Muscle of back (tissue), 3 donors: ENCODE measurements at regions not wholly inside any gene's neighbourhood (a gene's known extent, or its start where the extent isn't known, plus 50 kb on each side); places are given as distances from the start of the nearest gene placed in this dataset.

Experiments used
- DNase-seq, 3 donors: peaks; one replicate each; pipeline versions ENCODE4 v3.0.0 to v3.0.0-alpha.2; 2013

DNA sequence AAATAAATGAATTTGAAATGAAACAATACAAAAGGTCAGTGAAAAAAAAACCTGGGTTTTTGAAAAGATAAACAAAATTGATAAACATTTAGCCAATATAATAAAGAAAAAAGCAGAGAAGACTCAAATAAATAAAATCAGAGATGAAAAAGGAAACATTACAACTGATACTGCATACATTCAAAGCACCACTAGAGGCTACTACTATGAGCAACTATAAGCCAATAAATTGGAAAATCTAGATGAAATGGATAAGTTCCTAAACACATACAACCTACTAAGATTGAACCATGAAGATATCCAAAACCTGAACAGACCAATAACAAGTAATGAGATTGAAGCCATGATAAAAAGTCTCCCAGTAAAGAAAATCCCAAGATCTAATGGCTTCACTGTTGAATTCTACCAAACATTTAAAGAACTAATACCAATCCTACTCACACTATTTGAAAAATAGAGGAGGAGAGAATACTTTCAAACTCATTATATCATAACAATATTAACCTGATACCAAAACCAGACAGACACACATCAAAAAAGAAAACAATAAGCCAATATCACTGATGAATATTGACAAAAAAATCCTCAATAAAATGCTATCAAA, 80.8 kb upstream of the CERS6 start:
- DNase-seq, result no peak

DNA sequence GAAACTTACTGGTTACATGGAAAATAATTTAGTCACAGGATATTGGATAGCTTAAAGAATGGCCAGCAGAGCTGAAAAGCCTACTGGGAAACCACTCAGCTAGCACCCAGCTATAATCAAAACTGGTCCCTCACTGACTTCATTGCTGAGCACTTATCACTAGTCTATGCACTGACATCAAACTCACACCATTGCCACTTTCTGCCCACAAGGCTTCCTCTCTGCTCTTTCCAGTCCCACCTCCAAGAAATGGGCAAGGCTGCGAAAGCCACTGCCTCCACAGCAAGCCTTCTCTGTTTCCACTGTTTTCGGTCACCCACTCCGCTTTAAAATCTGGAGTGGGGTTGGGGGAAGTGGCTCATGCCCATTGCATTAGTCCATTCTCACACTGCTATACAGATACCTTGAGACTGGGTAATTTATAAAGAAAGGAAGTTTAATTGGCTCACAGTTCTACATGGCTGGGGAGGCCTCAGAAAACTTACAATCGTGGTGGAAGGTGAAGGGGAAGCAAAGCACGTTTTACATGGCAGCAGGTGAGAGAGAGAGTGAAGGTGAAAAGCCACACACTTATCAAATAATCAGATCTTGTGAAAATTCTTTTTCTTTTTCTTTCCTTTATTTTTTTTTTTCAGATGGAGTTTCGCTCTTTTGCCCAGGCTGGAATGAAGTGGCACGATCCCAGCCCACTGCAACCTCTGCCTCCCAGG, 77.0 kb upstream of the CERS6 start:
- DNase-seq, result no peak

DNA sequence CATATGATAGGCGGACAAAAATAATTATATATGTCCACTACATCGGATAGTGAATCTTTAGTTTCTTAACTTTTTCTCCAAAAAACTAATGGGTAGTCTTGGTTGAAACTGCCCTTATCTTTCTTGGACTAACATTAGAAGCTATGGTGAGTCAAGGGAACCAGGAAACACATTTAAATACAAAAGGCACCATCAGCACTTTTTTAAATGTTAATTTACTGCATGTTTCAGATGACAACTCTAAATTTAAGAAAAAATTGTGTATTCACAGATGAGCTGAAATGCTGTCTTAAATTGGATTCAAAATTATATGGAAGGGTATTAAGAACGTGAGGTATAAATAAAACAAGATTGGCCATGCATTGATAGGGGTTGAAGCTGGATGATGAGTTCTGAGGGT, 75.6 kb upstream of the CERS6 start:
- no peak for DNase-seq

DNA sequence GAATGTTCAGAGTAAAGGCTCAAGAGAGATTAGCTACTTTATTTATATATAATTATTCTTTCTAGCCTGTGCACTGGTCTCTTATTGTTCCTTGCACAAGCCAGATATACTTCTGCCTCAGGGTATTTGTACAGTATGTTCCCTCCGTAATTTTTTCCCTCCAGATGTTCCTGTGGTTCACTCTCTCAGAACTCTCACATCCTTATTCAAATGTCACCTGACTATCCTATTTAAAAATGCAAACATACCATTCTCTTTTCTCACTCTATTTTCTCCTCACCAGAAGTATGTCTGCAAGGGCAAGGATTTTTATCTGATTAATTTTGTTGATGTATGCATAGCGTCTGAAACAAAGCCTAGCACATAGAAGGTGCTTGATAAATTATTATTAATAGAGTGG, 64.0 kb upstream of the CERS6 start:
- no peak for DNase-seq

DNA sequence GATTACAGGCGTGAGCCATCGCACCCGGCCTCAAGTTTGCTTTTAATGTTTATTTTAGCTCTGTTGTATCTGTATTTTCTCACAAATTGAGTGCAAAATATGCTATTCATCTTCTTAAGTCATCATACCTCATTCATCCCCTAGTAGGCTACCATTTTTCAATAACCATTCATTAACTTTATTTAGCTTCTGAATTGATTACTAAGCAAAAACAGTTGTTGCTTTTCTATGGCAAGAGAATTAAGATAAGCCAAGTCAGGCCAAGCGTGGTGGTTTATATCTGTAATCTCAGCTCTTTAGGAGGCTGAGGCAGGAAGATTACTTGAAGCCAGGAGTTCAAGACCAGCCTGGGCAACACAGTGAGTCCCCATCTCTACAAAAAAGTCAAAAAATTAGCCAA, 63.3 kb upstream of the CERS6 start:
- DNase-seq, result no peak

DNA sequence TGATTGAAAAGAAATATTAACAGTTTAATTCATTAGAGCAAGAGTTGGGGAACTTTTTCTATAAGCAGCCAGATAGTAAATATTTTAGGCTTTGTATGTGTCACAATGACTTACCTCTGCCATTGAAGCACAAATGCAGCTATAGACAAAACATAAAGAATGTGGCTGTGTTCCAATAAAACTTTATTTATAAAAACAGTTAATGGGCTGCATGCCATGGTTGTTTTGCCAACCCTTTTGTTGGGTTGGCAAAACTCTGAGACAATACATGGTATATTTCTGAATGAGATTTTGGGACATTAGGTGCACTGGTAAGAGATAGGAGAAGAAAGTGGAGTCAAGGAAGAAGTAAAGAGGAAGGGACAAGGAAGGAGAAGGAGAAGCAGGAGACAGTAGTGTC, 61.8 kb upstream of the CERS6 start:
- no peak for DNase-seq

DNA sequence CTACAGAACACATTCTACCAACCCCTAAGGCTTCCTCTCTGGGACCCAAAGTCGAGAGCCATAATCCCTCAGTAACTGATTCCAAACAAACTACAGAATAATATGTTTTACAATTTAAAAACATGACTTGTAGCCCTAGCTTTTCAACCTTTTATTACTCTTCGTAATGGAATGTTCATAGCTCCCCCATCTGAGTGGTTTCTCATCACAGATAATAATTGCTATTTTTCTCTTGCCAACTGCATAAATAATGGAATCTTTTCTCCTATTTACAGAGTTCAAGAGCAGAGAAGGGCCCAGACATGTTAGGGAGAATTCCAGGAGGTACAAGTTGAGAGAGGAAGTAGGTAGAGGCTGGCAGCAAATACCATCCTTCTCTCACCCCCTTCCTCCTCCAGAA, 59.9 kb upstream of the CERS6 start:
- DNase-seq, result no peak

DNA sequence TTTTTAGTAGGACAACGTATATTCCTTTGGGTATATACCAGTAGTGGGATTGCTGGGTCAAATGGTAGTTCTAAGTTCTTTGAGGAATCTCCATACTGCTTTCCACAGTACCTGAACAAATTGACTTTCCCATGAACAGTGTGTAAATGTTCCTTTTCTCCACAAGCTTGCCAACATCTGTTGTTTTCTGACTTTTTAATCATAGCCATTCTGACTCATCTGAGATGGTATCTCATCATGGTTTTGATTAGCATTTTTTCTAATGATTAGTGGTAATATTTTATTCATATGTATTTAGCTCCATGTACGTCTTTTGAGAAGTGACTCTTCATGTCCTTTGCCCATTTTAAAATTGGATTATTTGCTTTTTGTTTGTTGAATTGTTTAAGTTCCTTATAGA, 58.4 kb upstream of the CERS6 start:
- no peak for DNase-seq

DNA sequence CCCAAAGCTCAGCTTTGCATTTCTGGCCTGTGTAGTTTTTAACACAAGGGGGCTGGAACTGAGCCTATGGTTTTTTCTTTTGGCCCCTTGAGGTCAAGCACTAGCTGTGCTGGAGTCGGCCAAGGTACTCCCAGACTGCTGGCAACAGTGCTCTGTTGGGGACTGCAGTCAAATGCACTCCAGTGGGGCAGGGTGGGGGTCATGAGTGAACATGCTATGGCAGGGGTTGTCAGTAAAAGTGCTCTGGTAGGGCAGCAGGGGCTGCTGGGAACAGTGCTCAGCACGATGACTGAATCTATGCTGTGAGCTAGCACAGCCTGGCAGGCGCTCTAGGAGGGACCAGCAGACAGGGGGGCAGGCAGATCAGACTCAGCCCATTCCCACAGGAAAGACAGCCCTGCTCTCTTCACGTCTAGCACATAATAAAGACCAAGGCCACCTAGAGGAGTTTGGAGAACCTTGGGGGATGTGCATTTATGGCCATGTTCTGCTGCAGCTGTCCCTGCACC, 55.0 kb upstream of the CERS6 start:
- DNase-seq, result no peak

DNA sequence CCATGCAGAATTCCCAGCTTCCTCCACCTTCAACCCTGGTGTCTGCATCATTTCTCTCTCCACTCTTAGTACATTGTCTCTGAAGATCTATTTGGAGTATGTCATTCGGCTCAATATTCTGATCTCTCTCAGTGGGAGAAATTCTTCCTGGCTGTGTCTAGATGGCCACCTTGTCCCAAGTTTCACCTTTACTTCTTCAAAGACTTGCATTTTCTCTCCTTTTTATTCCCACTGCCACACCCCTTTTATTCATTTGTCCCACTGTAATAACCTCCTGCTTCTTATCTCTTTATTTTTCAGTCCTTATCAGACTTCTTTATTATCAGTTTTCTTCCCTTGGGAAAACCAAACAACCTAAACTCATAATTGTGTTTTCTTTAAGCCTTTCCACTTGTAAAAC, 54.3 kb upstream of the CERS6 start:
- DNase-seq, result no peak

DNA sequence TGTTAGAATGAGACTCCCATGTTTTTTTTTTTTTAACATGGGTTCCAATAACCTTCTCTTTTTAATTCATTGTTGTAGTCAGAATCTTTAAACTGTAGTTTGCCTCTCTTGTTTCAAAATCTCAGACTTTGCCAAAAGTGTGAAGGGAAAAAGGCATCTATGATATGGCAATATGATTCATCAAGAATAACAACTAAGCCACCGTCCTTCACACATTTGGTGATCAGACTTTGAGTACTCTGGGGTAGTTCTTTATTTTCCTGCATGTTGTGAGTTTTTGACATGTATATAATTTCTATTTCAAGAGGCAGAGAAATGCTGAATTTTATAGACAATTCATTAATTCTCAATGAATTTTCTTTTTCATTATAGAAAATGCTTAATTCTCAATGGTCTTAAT, 53.5 kb upstream of the CERS6 start:
- DNase-seq, result no peak

DNA sequence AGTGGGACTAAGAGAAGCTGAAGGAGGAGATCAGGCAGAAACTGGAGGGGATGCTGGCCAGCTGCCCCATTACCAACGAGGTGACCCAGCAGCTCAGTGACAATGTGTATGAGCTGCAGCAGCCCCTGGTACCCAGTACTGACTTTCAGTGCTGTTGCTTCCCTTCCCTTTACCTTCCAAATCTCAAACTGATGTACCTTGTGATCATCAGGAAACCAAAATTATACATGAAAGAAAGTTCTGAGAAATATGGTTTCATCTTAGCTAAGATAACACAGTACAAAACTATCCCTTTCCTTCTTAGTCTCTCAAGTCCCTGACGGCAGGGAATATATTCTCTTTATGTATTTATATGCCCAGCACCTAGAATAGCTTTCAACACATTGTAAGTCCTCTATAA, 52.3 kb upstream of the CERS6 start:
- no peak for DNase-seq

DNA sequence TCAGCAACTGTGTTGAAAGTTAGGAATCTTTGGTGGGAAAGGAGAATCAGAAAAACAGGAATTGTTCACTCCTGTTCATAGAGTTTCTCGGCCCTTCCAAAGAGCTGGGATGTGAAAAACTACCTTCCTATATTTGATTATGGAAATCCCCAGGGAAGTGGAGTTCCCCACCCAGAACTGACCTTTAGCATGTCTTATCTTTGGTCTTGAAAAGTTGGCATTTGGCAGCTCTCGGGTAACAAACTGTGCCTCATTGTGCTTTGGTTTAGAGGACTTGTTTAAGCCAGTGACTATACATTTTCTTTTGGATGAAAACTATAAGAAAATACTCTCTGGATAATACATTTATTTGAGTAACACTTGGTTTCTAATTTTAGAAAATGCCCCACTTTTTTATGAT, 51.3 kb upstream of the CERS6 start:
- no peak for DNase-seq
